ENCODE measurements at regions not wholly inside any gene's neighbourhood (a gene's known extent, or its start where the extent isn't known, plus 50 kb on each side); places are given as distances from the start of the nearest gene placed in this dataset.

DNA sequence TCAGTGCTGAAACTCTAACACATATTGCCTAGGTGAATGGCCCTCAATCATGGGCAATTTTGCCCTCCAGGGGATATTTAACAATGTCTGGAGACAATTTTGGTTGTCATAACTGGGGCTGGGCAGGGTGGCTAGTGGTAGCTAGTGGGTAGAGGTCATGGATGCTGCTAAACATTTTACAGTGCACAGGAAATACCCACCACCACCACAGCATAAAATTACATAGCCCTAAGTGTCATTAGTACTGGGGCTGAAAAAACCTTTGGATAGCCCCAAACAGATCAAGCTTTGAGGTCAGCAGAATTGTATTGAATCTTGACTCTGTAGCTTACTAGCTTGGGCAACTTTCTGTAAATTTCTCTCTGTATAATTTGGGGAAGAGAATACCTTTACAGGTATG is 758.0 kb downstream of the BCL11B start:
- DNase-seq: no peak
- no peak overlapping the region for H3K27ac Mint-ChIP-seq
- H3K9me3 Mint-ChIP-seq: peaks cover 4% of the 10 kb centered on the region
- H3K4me3 Mint-ChIP-seq: no peak overlapping the region
- intact Hi-C loops (cut with micrococcal nuclease): no loop called here
- peaks cover 3% of the 10 kb centered on the region for H3K36me3 Mint-ChIP-seq (ENCODE audit: low read depth)
- peaks cover 32% of the 10 kb centered on the region for H3K4me1 Mint-ChIP-seq
- H3K27me3 Mint-ChIP-seq: peaks cover 2% of the 10 kb centered on the region

DNA sequence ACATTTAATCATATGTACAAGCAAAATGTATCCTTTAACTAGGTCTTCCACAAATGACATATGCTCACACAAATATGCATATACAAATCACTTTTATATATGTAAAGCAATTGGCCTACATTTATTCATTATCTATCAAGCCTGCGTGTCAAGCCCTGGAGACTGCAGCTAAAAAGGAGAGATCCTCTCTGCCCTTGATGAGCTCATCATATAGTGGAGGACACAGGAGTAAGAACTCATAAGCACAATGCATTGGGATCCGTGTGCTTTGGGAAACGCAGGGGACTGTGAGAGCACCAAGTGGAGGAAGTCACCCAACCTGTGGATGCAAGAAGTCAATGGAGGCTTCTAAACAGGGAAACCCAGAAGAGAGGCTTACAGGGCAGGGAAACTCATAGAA is 735.7 kb downstream of the BCL11B start:
- H3K9me3 Mint-ChIP-seq: peaks cover 29% of the 10 kb centered on the region
- no peaks in the 10 kb centered on the region for H3K36me3 Mint-ChIP-seq (ENCODE audit: low read depth)
- intact Hi-C loops (cut with micrococcal nuclease): no loop called here
- peaks cover 2% of the 10 kb centered on the region for H3K4me1 Mint-ChIP-seq
- no peak overlapping the region for H3K4me3 Mint-ChIP-seq
- H3K27ac Mint-ChIP-seq: no peak overlapping the region
- no peaks in the 10 kb centered on the region for H3K27me3 Mint-ChIP-seq
- no peak for DNase-seq

DNA sequence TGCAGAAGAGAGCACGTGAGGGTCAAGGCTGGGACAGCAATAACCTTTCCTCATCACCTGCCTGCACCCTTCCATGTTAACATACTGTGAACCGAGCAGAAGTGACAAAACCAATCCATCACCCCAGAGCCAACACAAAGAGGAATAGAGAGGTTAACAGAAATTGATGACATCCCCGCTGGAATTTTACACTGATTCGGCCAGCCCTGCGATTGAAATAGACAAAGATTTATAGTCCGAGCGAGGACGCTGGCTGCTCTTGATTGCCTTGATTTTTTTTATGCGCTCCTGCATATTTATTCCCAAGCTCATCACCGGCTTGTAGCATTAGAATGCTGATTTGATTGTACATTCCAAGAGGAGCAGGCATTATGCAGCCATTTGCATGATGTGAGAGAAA is 729.7 kb downstream of the BCL11B start:
- H3K27me3 Mint-ChIP-seq: no peaks in the 10 kb centered on the region
- no peak for DNase-seq
- H3K4me1 Mint-ChIP-seq: no peaks in the 10 kb centered on the region
- peaks cover 15% of the 10 kb centered on the region for H3K9me3 Mint-ChIP-seq
- no peaks in the 10 kb centered on the region for H3K36me3 Mint-ChIP-seq (ENCODE audit: low read depth)
- H3K4me3 Mint-ChIP-seq: no peak overlapping the region
- no peak overlapping the region for H3K27ac Mint-ChIP-seq
- intact Hi-C loops (cut with micrococcal nuclease): no loop called here

DNA sequence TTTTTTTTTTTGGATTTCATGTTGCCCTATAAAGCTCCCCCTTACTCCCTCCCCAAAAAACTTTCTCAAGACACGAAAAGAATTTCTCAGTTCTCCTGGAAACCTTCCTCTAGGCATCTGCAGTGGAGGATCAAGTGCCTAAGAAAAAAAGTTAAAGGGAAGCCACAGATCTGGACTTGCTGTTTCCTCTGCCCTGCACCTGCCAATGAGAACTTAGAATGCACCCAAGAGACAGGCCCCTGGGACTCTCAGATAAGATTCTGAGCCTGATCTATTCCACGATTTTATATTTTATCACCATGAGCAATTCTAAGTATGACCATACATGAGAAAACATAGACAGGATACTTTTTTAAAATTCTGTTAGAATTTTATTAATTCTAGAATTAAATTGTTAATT is 728.9 kb downstream of the BCL11B start:
- Mint-ChIP-seq H3K36me3 (ENCODE audit: low read depth) (no peaks in the 10 kb centered on the region), H3K4me3 (no peak overlapping the region), H3K27me3 (no peaks in the 10 kb centered on the region), H3K9me3 (peaks cover 7% of the 10 kb centered on the region), H3K27ac (no peak overlapping the region), H3K4me1 (peaks cover 4% of the 10 kb centered on the region)
- intact Hi-C loops (cut with micrococcal nuclease): no loop called here
- DNase-seq: no peak

DNA sequence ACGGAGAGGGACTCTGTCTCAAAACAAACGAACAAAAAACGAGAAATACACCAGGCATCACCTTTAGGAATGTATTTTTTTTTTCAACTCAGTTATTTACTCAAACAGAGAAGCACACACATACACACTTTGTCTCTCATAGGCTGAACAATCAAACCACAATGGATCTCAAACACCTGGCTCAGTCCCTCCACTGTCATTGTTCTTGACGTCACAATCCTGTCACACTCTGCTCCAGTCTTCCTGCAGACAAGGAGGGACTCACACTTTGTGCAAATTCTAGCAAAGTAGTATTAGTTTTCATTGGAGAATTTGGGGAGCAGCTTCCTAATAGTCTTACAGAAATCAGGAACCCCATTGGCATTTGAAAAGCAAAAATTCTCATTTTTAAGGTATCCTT is 727.8 kb downstream of the BCL11B start:
- H3K27ac Mint-ChIP-seq: no peak overlapping the region
- no peaks in the 10 kb centered on the region for H3K36me3 Mint-ChIP-seq (ENCODE audit: low read depth)
- DNase-seq: no peak
- intact Hi-C loops (cut with micrococcal nuclease): no loop called here
- no peaks in the 10 kb centered on the region for H3K27me3 Mint-ChIP-seq
- H3K9me3 Mint-ChIP-seq: peaks cover 8% of the 10 kb centered on the region
- H3K4me3 Mint-ChIP-seq: no peak overlapping the region
- H3K4me1 Mint-ChIP-seq: peaks cover 11% of the 10 kb centered on the region

DNA sequence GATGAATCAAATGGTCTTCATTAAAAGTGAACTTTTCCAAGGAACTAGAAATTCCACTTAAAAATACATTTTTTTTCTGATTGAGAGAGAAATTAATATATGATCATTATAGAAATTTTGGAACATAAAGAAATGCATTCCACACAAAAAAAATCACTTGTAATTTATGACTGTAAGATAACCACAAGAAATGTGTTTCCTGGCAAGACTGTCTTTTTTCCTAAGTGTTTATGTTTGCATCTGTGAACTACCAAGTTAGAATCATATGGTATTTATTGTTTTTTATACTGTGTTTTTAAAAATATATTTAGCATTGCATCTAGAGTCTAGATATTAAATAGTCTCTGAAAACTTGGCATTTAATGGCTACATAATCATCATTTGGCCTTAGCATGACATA is 726.8 kb downstream of the BCL11B start:
- H3K4me3 Mint-ChIP-seq: no peak overlapping the region

DNA sequence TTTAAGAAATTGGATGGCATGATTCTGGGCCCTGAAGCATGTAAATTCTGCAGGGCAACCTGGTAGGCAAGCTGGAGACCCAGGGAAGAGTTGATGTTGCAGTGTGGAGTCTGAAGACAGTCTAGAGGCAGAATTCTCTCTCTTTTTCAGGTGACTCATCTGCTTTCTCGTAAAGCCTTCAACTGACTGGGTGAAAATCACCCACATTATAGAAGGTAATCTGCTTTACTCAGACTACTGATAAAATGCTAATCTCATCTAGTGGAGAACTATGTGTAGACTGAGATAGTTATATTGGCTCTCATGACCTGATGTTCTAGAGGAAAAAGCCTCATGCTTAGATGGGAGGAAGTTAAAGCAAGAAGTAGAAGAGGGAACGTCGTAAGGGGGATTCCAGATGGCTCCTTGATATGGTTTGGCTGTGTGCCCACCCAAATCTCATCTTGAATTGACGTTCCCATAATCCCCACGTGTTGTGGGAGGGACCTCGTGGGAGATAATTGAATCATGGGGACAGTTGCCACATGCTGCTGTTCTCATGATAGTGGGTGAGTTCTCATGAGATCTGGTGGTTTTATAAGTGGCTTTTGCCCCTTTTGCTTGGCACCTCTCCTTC is 723.8 kb downstream of the BCL11B start:
- Mint-ChIP-seq H3K36me3 (ENCODE audit: low read depth) (no peaks in the 10 kb centered on the region), H3K4me1 (peaks cover 12% of the 10 kb centered on the region), H3K27ac (peak overlapping the region; percentile 52), H3K4me3 (no peak overlapping the region), H3K9me3 (peaks cover 16% of the 10 kb centered on the region), H3K27me3 (no peaks in the 10 kb centered on the region)
- DNase-seq: no peak
- intact Hi-C loops (cut with micrococcal nuclease): no loop called here

More for the DNA sequence above, 726.8 kb downstream of the BCL11B start:
- Mint-ChIP-seq H3K4me1 (peaks cover 12% of the 10 kb centered on the region), H3K27me3 (no peaks in the 10 kb centered on the region), H3K27ac (no peak overlapping the region), H3K36me3 (ENCODE audit: low read depth) (no peaks in the 10 kb centered on the region), H3K9me3 (peaks cover 16% of the 10 kb centered on the region)
- no peak for DNase-seq
- intact Hi-C loops (cut with micrococcal nuclease): no loop called here

DNA sequence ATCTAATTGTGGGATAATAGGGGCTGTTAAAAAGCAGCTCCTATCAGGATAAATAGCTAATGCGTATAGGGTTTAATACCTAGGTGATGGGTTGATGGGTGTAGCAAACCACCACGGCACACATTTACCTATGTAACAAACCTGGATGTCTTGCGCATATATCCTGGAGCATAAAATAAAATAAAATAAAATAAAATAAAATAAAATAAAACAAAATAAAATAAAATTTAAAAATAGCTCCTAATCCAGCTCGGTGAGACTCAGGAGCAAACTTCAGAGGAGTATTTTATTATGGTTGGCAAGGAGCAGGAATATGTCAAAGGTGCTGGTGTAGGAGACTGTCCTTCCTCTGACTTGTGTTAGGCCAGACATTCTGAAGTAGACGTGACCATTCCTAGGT is 721.0 kb downstream of the BCL11B start:
- Mint-ChIP-seq H3K27ac (no peak overlapping the region), H3K36me3 (ENCODE audit: low read depth) (no peaks in the 10 kb centered on the region), H3K4me1 (peaks cover 12% of the 10 kb centered on the region), H3K4me3 (no peak overlapping the region), H3K9me3 (peaks cover 16% of the 10 kb centered on the region), H3K27me3 (no peaks in the 10 kb centered on the region)
- DNase-seq: no peak
- intact Hi-C loops (cut with micrococcal nuclease): no loop called here

DNA sequence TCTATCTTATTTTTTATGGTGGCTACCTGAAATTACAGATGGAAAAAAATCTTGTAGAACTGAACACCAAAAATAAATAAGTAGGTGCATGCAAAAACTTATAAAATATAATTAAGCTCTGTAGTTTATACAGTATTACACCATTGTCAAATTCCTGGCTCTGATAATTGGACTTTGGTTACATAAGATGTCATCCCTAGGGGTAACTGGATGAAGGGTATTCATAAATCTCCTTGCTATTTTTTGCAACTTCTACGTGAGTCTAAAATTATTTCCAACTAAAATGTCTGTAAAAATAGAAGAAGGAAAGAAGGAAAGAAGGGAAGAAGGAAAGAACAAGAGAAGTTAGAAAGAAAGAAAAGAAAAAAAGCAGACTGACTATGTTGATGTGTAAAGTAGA is 716.6 kb downstream of the BCL11B start:
- H3K4me1 Mint-ChIP-seq: no peaks in the 10 kb centered on the region
- H3K9me3 Mint-ChIP-seq: peaks cover 12% of the 10 kb centered on the region
- intact Hi-C loops (cut with micrococcal nuclease): no loop called here
- H3K27me3 Mint-ChIP-seq: no peaks in the 10 kb centered on the region
- no peaks in the 10 kb centered on the region for H3K36me3 Mint-ChIP-seq (ENCODE audit: low read depth)
- no peak overlapping the region for H3K4me3 Mint-ChIP-seq
- no peak for DNase-seq
- no peak overlapping the region for H3K27ac Mint-ChIP-seq

DNA sequence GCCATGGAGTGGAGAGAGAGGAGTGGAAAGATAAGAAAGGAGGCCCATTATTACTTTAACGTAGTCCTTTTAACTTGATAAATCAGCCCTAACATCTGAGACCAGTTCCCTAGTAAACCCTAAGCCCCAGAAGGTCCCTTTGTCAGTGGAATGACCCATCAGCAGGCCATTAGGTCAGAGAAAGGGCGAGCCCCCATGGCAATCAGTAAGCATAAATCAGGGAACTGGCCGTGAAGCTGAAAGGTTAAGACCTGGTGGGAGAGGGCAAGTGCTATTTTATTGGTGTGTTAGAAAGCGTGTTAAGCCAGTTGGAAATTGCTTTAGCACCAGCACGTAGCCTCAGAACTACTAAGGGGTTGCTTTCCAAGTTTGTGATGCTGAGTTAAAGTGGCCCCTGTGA is 708.0 kb downstream of the BCL11B start:
- Mint-ChIP-seq H3K27me3 (no peaks in the 10 kb centered on the region), H3K9me3 (peaks cover 16% of the 10 kb centered on the region), H3K4me1 (no peaks in the 10 kb centered on the region), H3K4me3 (no peak overlapping the region), H3K27ac (no peak overlapping the region), H3K36me3 (ENCODE audit: low read depth) (no peaks in the 10 kb centered on the region)
- intact Hi-C loops (cut with micrococcal nuclease): no loop called here
- DNase-seq: no peak

DNA sequence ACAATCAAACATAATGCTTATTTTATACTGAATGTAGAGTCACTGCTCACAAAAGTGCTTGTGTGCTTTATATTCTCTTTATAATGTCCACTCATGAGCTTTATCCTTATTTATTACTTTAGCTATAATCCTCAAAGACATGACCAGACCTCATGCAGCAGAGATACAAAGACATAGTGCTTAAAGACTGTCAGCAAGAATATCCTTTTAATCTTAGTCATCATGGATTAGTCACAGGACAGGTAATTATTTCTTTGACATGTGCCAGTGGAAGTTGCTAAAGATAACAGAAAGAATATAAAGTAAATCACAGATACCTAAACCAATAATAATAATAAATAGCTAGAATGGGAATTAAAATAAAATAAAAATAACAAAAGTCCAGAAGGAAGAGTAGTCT is 707.5 kb downstream of the BCL11B start:
- no peak overlapping the region for H3K4me3 Mint-ChIP-seq
- intact Hi-C loops (cut with micrococcal nuclease): no loop called here
- no peaks in the 10 kb centered on the region for H3K4me1 Mint-ChIP-seq
- H3K9me3 Mint-ChIP-seq: peaks cover 10% of the 10 kb centered on the region
- no peaks in the 10 kb centered on the region for H3K27me3 Mint-ChIP-seq
- no peak overlapping the region for H3K27ac Mint-ChIP-seq
- no peaks in the 10 kb centered on the region for H3K36me3 Mint-ChIP-seq (ENCODE audit: low read depth)
- DNase-seq: no peak

DNA sequence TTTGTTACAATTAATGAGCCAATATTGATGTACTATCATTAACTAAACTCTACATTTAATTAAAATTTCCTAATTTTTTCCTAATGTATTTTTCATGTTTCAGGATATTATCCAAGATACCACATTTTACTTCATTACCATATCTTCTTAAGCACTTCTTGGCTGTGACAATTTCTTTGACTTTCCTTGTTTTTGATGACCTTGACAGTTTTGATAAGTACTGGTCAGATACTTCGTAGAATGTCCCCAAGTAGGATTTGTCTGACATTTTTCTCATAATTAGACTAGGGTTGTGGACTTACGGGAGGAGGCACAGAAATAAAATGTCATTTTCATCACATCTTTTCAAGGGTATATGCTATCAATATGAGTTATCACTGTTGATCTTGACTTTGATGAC is 700.9 kb downstream of the BCL11B start:
- Mint-ChIP-seq H3K27me3 (no peaks in the 10 kb centered on the region), H3K4me1 (no peaks in the 10 kb centered on the region), H3K27ac (no peak overlapping the region), H3K4me3 (no peak overlapping the region), H3K9me3 (peaks cover 23% of the 10 kb centered on the region), H3K36me3 (ENCODE audit: low read depth) (no peaks in the 10 kb centered on the region)
- intact Hi-C loops (cut with micrococcal nuclease): no loop called here
- no peak for DNase-seq

DNA sequence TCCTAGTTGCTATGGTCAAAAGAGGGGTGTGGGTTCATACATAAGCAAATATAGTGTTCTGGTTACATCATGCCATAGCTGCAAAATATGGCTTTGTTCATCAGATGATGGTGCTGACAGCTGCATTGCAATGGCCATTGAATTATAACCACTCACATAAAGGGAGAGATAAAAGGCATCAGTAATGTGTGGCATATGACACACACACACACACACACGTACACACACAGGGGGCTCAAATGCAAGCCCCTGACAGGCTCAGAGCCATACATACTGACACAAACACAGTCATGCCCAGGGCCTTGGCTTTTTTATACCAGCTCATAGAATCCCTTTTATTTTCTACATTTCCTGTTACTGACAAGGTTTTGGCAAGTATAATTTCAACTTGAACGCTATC is 698.9 kb downstream of the BCL11B start:
- intact Hi-C loops (cut with micrococcal nuclease): no loop called here
- no peaks in the 10 kb centered on the region for H3K36me3 Mint-ChIP-seq (ENCODE audit: low read depth)
- no peak overlapping the region for H3K4me3 Mint-ChIP-seq
- no peak for DNase-seq
- H3K27ac Mint-ChIP-seq: no peak overlapping the region
- H3K4me1 Mint-ChIP-seq: no peaks in the 10 kb centered on the region
- H3K9me3 Mint-ChIP-seq: peaks cover 16% of the 10 kb centered on the region
- H3K27me3 Mint-ChIP-seq: no peaks in the 10 kb centered on the region

DNA sequence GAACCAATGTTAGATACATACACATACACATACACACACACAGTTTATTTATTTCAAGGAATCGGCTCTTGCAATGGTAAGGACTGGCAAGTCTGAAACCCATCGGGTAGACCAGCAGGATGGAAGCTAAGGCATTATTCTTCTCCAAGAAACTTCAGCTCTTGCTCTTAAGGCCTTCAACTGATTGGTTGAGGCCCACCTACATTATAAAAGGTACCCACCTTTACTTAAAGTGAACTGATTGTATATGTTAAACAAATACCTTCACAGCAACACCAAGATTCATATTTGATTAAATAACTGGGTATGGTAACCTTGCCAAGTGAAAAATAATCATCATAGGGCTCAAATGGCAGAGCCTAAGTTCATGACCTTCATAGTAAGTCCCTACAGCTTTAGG is 695.5 kb downstream of the BCL11B start:
- Mint-ChIP-seq H3K4me1 (no peaks in the 10 kb centered on the region), H3K27me3 (no peaks in the 10 kb centered on the region), H3K27ac (no peak overlapping the region), H3K36me3 (ENCODE audit: low read depth) (no peaks in the 10 kb centered on the region), H3K9me3 (peaks cover 18% of the 10 kb centered on the region), H3K4me3 (no peak overlapping the region)
- no peak for DNase-seq
- intact Hi-C loops (cut with micrococcal nuclease): no loop called here

DNA sequence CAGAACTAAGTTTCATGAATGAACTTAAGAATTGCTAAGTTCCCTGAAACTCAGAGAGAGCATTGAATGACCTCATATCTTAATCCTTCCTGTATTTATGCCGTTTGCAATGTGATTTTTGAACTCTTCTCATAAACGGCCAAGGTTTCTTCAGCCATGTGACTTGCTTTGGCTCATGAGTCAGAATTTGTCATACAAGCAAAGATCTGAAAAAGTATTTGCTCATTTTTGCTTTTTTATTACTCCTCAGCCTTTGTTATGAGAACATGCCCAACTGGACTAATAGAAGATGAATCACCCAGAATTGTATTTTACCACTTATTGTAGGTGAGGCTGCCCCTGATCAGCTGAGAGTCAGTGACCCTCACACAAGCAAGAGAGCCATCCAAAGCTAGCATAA is 693.8 kb downstream of the BCL11B start:
- no peak overlapping the region for H3K27ac Mint-ChIP-seq
- no peaks in the 10 kb centered on the region for H3K27me3 Mint-ChIP-seq
- no peak overlapping the region for H3K4me3 Mint-ChIP-seq
- no peak for DNase-seq
- intact Hi-C loops (cut with micrococcal nuclease): no loop called here
- H3K36me3 Mint-ChIP-seq (ENCODE audit: low read depth): no peaks in the 10 kb centered on the region
- no peaks in the 10 kb centered on the region for H3K4me1 Mint-ChIP-seq
- H3K9me3 Mint-ChIP-seq: peaks cover 17% of the 10 kb centered on the region

Measured in activated CD4-positive, alpha-beta T cell treated with anti-CD3 and anti-CD28 coated beads, Interleukin-2, amount 10 ng/mL, durations not matched to agents 24 days and 14 days (primary cell).